H9 (cell line): ENCODE measurements at regions not wholly inside any gene's neighbourhood (a gene's known extent, or its start where the extent isn't known, plus 50 kb on each side); places are given as distances from the start of the nearest gene placed in this dataset.

Source experiments
- DNase-seq: peaks from one replicate; pipeline ENCODE4 v3.0.0-alpha.2; 2017
- H2AFZ ChIP-seq: one replicate; pipeline ENCODE4 v1.6.1; 2013; ENCODE audit warnings: mild to moderate bottlenecking, low read length, control low read depth, moderate library complexity
- H2AK5ac ChIP-seq: 2 replicates; pipeline ENCODE4 v1.6.1; 2013; ENCODE audit warnings: low read length, control low read depth, mixed read lengths; ENCODE audit not compliant: insufficient read length
- H2BK120ac ChIP-seq: one replicate; pipeline ENCODE4 v1.6.1; 2013; ENCODE audit warnings: low read depth, mild to moderate bottlenecking, low read length, control low read depth, inconsistent platforms; ENCODE audit not compliant: poor library complexity, severe bottlenecking
- H2BK12ac ChIP-seq: 2 replicates; pipeline ENCODE4 v1.6.1; 2013; ENCODE audit warnings: low read length, control low read depth, mixed read lengths, low read depth; ENCODE audit not compliant: insufficient read length
- H2BK15ac ChIP-seq: 2 replicates; pipeline ENCODE4 v1.6.1; 2013; ENCODE audit warnings: low read depth, low read length, control low read depth
- H2BK20ac ChIP-seq: one replicate; pipeline ENCODE4 v1.6.1; 2013; ENCODE audit warnings: low read depth, mild to moderate bottlenecking, low read length, control low read depth, inconsistent platforms; ENCODE audit not compliant: poor library complexity, severe bottlenecking
- H2BK5ac ChIP-seq: 2 replicates; pipeline ENCODE4 v1.6.1; 2013; ENCODE audit warnings: low read length, control low read depth, mixed read lengths; ENCODE audit not compliant: insufficient read length
- H3K14ac ChIP-seq: 2 replicates; pipeline ENCODE4 v1.6.1; 2013; ENCODE audit warnings: low read length, control low read depth; ENCODE audit not compliant: insufficient read depth
- H3K18ac ChIP-seq: 2 replicates; pipeline ENCODE4 v1.6.1; 2013; ENCODE audit warnings: low read depth, mild to moderate bottlenecking, mixed read lengths, low read length, control low read depth; ENCODE audit not compliant: insufficient read length
- H3K23ac ChIP-seq: 2 replicates; pipeline ENCODE4 v1.6.1; 2013; ENCODE audit warnings: low read length, control low read depth, mixed read lengths, low read depth; ENCODE audit not compliant: insufficient read length
- H3K23me2 ChIP-seq: 2 replicates; pipeline ENCODE4 v1.6.1; 2013; ENCODE audit warnings: low read depth, mild to moderate bottlenecking, mixed read lengths, low read length, control low read depth; ENCODE audit not compliant: insufficient read length, poor library complexity, severe bottlenecking
- H3K27ac ChIP-seq: 2 replicates; pipeline ENCODE4 v1.5.1; 2013; ENCODE audit warnings: low read length, control low read depth, mixed read lengths, low read depth; ENCODE audit not compliant: insufficient read length
- H3K27me3 ChIP-seq: 2 replicates; pipeline ENCODE4 v1.6.1; 2013; ENCODE audit warnings: low read length, control low read depth, inconsistent platforms; ENCODE audit not compliant: insufficient read depth
- H3K4ac ChIP-seq: 2 replicates; pipeline ENCODE4 v1.6.1; 2013; ENCODE audit warnings: low read depth, mild to moderate bottlenecking, control low read depth, inconsistent platforms, low read length, moderate library complexity
- H3K4me1 ChIP-seq: 2 replicates; pipeline ENCODE4 v1.6.1; 2013; ENCODE audit warnings: low read length, control low read depth, inconsistent platforms; ENCODE audit not compliant: insufficient read depth
- H3K4me2 ChIP-seq: 2 replicates; pipeline ENCODE4 v1.6.1; 2013; ENCODE audit warnings: low read length, control low read depth, mixed read lengths; ENCODE audit not compliant: insufficient read length, insufficient read depth
- H3K56ac ChIP-seq: 2 replicates; pipeline ENCODE4 v1.6.1; 2013; ENCODE audit warnings: low read depth, mild to moderate bottlenecking, mixed read lengths, low read length, control low read depth; ENCODE audit not compliant: insufficient read length
- H3K79me1 ChIP-seq: 2 replicates; pipeline ENCODE4 v1.6.1; 2013; ENCODE audit warnings: low read depth, mild to moderate bottlenecking, moderate library complexity, low read length, control low read depth, inconsistent platforms; ENCODE audit not compliant: insufficient read depth, poor library complexity, severe bottlenecking
- H3K79me2 ChIP-seq: 2 replicates; pipeline ENCODE4 v1.6.1; 2013; ENCODE audit warnings: low read length, control low read depth, inconsistent platforms; ENCODE audit not compliant: insufficient read depth
- H3K9ac ChIP-seq: 2 replicates; pipeline ENCODE4 v1.6.1; 2013; ENCODE audit warnings: low read length, control low read depth, mixed read lengths; ENCODE audit not compliant: insufficient read length; ENCODE audit errors: extremely low read depth
- H3K9me3 ChIP-seq: one replicate; pipeline ENCODE4 v1.6.1; 2013; ENCODE audit warnings: low read depth, low read length, inconsistent platforms; ENCODE audit not compliant: control insufficient read depth
- H3T11ph ChIP-seq: one replicate; pipeline ENCODE4 v1.6.1; 2013; ENCODE audit warnings: mild to moderate bottlenecking, low read length, control low read depth, inconsistent platforms
- H4K20me1 ChIP-seq: one replicate; pipeline ENCODE4 v1.6.1; 2013; ENCODE audit not compliant: control insufficient read depth, insufficient read length, insufficient read depth
- H4K5ac ChIP-seq: 2 replicates; pipeline ENCODE4 v1.6.1; 2013; ENCODE audit warnings: low read depth, mild to moderate bottlenecking, mixed read lengths, low read length, control low read depth; ENCODE audit not compliant: insufficient read length
- H4K8ac ChIP-seq: replicated peaks from 2 replicates; pipeline ENCODE4 v1.6.1; 2013; ENCODE audit warnings: low read length, control low read depth, mixed read lengths, low read depth; ENCODE audit not compliant: insufficient read length
- H4K91ac ChIP-seq: 2 replicates; pipeline ENCODE4 v1.6.1; 2013; ENCODE audit warnings: low read depth, mild to moderate bottlenecking, moderate library complexity, mixed read lengths, low read length, control low read depth; ENCODE audit not compliant: insufficient read length
- H3K27ac Mint-ChIP-seq, 3 experiments: 2 replicates in 2 of 3; 3 replicates in 1 of 3; pipeline ENCODE4 v1.8.0; 2020 to 2021; ENCODE audit warnings: mixed read lengths in 3 of 3, mild to moderate bottlenecking in 1 of 3, moderate library complexity in 1 of 3
- H3K27me3 Mint-ChIP-seq: 2 replicates; pipeline ENCODE4 v1.8.0; 2021; ENCODE audit warnings: low read depth, mild to moderate bottlenecking, moderate library complexity, mixed read lengths
- H3K36me3 Mint-ChIP-seq, 3 experiments: 2 replicates in 2 of 3; 3 replicates in 1 of 3; pipeline ENCODE4 v1.8.0; 2020 to 2021; ENCODE audit warnings: low read depth in 3 of 3, mixed read lengths in 3 of 3; ENCODE audit not compliant: insufficient read depth in 1 of 3
- H3K4me1 Mint-ChIP-seq, 2 experiments: 2 replicates each; pipeline ENCODE4 v1.8.0; 2020; ENCODE audit warnings: mixed read lengths in 2 of 2
- H3K4me3 Mint-ChIP-seq, 2 experiments: 2 replicates in 1 of 2; 3 replicates in 1 of 2; pipeline ENCODE4 v1.8.0; 2020 to 2021; ENCODE audit warnings: mild to moderate bottlenecking in 2 of 2, mixed read lengths in 2 of 2, moderate library complexity in 1 of 2
- H3K9me3 Mint-ChIP-seq, 2 experiments: 2 replicates in 1 of 2; 3 replicates in 1 of 2; pipeline ENCODE4 v1.8.0; 2020; ENCODE audit warnings: mild to moderate bottlenecking in 2 of 2, mixed read lengths in 2 of 2, moderate library complexity in 1 of 2
- WGBS: extraction: QIAGEN DNeasy Blood & Tissue Kit; methylation state at CpG from one replicate; pipeline ENCODE4 v1.1.7; 2013; ENCODE audit warnings: missing lambda C conversion rate, low lambda C conversion rate, mixed read lengths; ENCODE audit not compliant: insufficient read length; ENCODE audit errors: extremely low coverage; 5-methylcytosine and 5-hydroxymethylcytosine counted together
- TF ChIP-seq, protein P1 (sequence below): fragments of 200-600 bp; sonication (generic); conservative IDR thresholded peaks from 3 replicates; pipeline ENCODE4 v1.8.0; 2021; ENCODE audit warnings: antibody characterized with exemption, mild to moderate bottlenecking

DNA sequence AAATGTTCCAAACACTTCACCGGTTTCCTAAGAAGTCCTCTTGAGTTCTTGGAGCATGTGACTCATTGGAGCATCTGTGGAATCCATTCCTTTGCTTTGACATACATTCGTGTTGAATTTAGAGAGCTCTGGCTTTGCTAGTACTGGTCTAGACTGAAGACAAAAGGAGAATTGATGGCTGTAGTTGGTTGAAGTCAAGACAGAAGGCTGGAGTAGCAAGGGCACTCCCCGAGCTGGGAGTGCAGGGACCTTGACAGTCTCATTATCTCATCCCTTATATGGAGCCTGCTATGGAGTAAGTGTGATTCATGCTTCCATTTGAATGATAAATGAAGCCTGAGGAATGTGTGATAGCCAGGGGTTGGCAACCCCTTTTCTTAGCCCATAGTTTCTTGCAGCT, 1249.1 kb downstream of the TYW1 start:
- Histone ChIP-seq H3K14ac (no peak overlapping the region), H2AK5ac (no peak overlapping the region), H3K79me1 (no peaks in the 10 kb centered on the region), H3T11ph (no peak overlapping the region), H4K20me1 (no peaks in the 10 kb centered on the region), H3K4me2 (peak overlapping the region; percentile 4), H3K23ac (no peak overlapping the region), H3K27me3 (no peaks in the 10 kb centered on the region), H3K9ac (no peak overlapping the region), H3K27ac (peak overlapping the region; percentile 88), H3K9me3 (no peaks in the 10 kb centered on the region), H3K56ac (no peak overlapping the region), H2AFZ (no peak overlapping the region), H3K23me2 (no peaks in the 10 kb centered on the region), H2BK5ac (no peak overlapping the region), H3K4ac (no peak overlapping the region), H2BK120ac (peak overlapping the region; percentile 3), H2BK15ac (no peak overlapping the region), H2BK20ac (no peak overlapping the region), H3K4me1 (peaks cover 13% of the 10 kb centered on the region; the same call in 1 of the 2 replicates), H3K79me2 (no peaks in the 10 kb centered on the region), H4K8ac (no peak overlapping the region), H4K5ac (no peak overlapping the region), H3K18ac (peak overlapping the region; percentile 69), H2BK12ac (no peak overlapping the region), H4K91ac (no peak overlapping the region)
- Mint-ChIP-seq H3K27me3 (peaks cover 10% of the 10 kb centered on the region), H3K4me3 (no peak overlapping the region), H3K4me1 (peaks cover 28 to 33% of the 10 kb centered on the region in 2 experiments), H3K27ac (peak overlapping the region; percentile 88 to 98 (median 88)), H3K36me3 (peaks cover 5 to 21% (median 8%) of the 10 kb centered on the region in 3 experiments), H3K9me3 (peaks cover 19 to 21% of the 10 kb centered on the region in 2 experiments)
- TF ChIP-seq, protein P1, sequence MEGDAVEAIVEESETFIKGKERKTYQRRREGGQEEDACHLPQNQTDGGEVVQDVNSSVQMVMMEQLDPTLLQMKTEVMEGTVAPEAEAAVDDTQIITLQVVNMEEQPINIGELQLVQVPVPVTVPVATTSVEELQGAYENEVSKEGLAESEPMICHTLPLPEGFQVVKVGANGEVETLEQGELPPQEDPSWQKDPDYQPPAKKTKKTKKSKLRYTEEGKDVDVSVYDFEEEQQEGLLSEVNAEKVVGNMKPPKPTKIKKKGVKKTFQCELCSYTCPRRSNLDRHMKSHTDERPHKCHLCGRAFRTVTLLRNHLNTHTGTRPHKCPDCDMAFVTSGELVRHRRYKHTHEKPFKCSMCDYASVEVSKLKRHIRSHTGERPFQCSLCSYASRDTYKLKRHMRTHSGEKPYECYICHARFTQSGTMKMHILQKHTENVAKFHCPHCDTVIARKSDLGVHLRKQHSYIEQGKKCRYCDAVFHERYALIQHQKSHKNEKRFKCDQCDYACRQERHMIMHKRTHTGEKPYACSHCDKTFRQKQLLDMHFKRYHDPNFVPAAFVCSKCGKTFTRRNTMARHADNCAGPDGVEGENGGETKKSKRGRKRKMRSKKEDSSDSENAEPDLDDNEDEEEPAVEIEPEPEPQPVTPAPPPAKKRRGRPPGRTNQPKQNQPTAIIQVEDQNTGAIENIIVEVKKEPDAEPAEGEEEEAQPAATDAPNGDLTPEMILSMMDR: no peak
- DNase-seq: peak; percentile 59
- WGBS: no CpG with 5 or more reads among the region's 3 CpGs
